ENCODE measurements at regions not wholly inside any gene's neighbourhood (a gene's known extent, or its start where the extent isn't known, plus 50 kb on each side); places are given as distances from the start of the nearest gene placed in this dataset.

DNA sequence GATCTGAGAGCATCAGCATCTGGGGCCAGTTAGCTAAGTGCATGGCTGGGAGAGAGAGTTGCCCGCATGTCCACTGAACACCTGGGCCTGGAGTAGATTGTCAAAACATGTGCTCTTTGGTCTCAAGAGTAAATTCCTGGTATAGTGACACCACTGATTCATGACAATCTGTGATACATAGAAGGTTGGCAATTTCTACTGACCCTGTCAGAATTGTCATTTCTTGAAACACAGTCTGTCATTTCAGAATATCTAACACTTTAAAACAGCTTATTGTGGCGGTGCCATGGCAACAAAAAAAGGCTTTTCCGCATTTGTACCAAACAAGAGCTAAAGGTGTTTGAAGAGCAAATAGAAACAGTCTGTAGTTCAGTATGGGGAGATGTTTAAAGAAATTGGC, 186.4 kb upstream of the FAM78B start:
- no peak for TF ChIP-seq POLR2A (IDR thresholded peaks at IDR 0.05)
- TF ChIP-seq, protein P1, sequence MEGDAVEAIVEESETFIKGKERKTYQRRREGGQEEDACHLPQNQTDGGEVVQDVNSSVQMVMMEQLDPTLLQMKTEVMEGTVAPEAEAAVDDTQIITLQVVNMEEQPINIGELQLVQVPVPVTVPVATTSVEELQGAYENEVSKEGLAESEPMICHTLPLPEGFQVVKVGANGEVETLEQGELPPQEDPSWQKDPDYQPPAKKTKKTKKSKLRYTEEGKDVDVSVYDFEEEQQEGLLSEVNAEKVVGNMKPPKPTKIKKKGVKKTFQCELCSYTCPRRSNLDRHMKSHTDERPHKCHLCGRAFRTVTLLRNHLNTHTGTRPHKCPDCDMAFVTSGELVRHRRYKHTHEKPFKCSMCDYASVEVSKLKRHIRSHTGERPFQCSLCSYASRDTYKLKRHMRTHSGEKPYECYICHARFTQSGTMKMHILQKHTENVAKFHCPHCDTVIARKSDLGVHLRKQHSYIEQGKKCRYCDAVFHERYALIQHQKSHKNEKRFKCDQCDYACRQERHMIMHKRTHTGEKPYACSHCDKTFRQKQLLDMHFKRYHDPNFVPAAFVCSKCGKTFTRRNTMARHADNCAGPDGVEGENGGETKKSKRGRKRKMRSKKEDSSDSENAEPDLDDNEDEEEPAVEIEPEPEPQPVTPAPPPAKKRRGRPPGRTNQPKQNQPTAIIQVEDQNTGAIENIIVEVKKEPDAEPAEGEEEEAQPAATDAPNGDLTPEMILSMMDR (IDR thresholded peaks at IDR 0.05): no peak
